ENCODE measurements at regions not wholly inside any gene's neighbourhood (a gene's known extent, or its start where the extent isn't known, plus 50 kb on each side); places are given as distances from the start of the nearest gene placed in this dataset.

DNA sequence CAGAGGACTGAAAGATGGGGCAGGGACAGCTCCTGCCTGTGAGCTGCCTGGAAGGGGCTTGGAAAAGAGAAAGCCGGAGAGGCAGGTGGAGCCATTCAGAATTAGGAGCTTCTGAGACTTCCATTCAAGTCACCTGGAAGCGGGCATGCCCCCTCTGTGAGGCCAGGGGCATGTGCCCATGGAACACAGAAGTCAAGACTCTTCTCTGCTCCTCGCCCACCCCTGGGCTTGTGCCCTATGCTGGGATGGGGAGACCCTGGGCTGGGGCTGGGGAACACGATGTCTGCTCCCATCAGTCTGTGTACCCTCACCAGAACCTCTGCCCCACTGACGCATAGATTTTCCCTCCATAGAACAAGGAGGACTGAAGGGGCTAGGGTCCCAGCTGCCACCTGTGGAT lies 372.0 kb downstream of the SHANK2 start:
- H3K4me3 ChIP-seq (ENCODE audit: low read depth, low read length): no peak overlapping the region
- H3K36me3 ChIP-seq (replicated peaks): no peaks in the 10 kb centered on the region
- no peaks in the 10 kb centered on the region for H3K27me3 ChIP-seq (replicated peaks)
- TF ChIP-seq, protein P1, sequence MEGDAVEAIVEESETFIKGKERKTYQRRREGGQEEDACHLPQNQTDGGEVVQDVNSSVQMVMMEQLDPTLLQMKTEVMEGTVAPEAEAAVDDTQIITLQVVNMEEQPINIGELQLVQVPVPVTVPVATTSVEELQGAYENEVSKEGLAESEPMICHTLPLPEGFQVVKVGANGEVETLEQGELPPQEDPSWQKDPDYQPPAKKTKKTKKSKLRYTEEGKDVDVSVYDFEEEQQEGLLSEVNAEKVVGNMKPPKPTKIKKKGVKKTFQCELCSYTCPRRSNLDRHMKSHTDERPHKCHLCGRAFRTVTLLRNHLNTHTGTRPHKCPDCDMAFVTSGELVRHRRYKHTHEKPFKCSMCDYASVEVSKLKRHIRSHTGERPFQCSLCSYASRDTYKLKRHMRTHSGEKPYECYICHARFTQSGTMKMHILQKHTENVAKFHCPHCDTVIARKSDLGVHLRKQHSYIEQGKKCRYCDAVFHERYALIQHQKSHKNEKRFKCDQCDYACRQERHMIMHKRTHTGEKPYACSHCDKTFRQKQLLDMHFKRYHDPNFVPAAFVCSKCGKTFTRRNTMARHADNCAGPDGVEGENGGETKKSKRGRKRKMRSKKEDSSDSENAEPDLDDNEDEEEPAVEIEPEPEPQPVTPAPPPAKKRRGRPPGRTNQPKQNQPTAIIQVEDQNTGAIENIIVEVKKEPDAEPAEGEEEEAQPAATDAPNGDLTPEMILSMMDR (IDR thresholded peaks at IDR 0.05; ENCODE audit: low read depth, low read length, missing control alignments): no peak
- in situ Hi-C loops (cut with HindIII; ENCODE audit: low pct_ligation_motif_present, low sequenced_read_pairs): no loop called here
- no peak overlapping the region for H3K27ac ChIP-seq
- DNase-seq: no peak

- Histone ChIP-seq H3K27me3 (replicated peaks) (no peaks in the 10 kb centered on the region), H3K4me3 (ENCODE audit: low read depth, low read length) (no peak overlapping the region), H3K36me3 (replicated peaks) (no peaks in the 10 kb centered on the region), H3K27ac (no peak overlapping the region)
- DNase-seq: no peak
- TF ChIP-seq, protein P1 (IDR thresholded peaks at IDR 0.05; ENCODE audit: low read depth, low read length, missing control alignments): no peak
- in situ Hi-C loops (cut with HindIII; ENCODE audit: low pct_ligation_motif_present, low sequenced_read_pairs): no loop called here
Observed at GRCh38 chr11:70881948-70882715, 370.2 kb downstream of the SHANK2 start.

- TF ChIP-seq, protein P1 (IDR thresholded peaks at IDR 0.05; ENCODE audit: low read depth, low read length, missing control alignments): no peak
- H3K27ac ChIP-seq: no peak overlapping the region
Observed at GRCh38 chr11:70882716-70883085, 369.7 kb downstream of the SHANK2 start.

GRCh38 chr11:70883323-70883940 lies 368.9 kb downstream of the SHANK2 start:
- in situ Hi-C loops (cut with HindIII; ENCODE audit: low pct_ligation_motif_present, low sequenced_read_pairs): no loop called here
- Histone ChIP-seq H3K27me3 (replicated peaks) (no peaks in the 10 kb centered on the region), H3K27ac (no peak overlapping the region), H3K36me3 (replicated peaks) (no peaks in the 10 kb centered on the region), H3K4me3 (ENCODE audit: low read depth, low read length) (no peak overlapping the region)
- TF ChIP-seq, protein P1 (IDR thresholded peaks at IDR 0.05; ENCODE audit: low read depth, low read length, missing control alignments): no peak
- DNase-seq: no peak

More at GRCh38 chr11:70882716-70883085, 369.7 kb downstream of the SHANK2 start:
- no peak overlapping the region for H3K4me3 ChIP-seq (ENCODE audit: low read depth, low read length)
- no peaks in the 10 kb centered on the region for H3K27me3 ChIP-seq (replicated peaks)
- in situ Hi-C loops (cut with HindIII; ENCODE audit: low pct_ligation_motif_present, low sequenced_read_pairs): no loop called here
- no peaks in the 10 kb centered on the region for H3K36me3 ChIP-seq (replicated peaks)
- no peak for DNase-seq

GRCh38 chr11:70883973-70884623 lies 368.3 kb downstream of the SHANK2 start:
- in situ Hi-C loops (cut with HindIII; ENCODE audit: low pct_ligation_motif_present, low sequenced_read_pairs): no loop called here
- Histone ChIP-seq H3K27ac (no peak overlapping the region), H3K36me3 (replicated peaks) (no peaks in the 10 kb centered on the region), H3K27me3 (replicated peaks) (no peaks in the 10 kb centered on the region), H3K4me3 (ENCODE audit: low read depth, low read length) (no peak overlapping the region)
- DNase-seq: no peak
- TF ChIP-seq, protein P1 (IDR thresholded peaks at IDR 0.05; ENCODE audit: low read depth, low read length, missing control alignments): no peak
